ENCODE measurements at regions not wholly inside any gene's neighbourhood (a gene's known extent, or its start where the extent isn't known, plus 50 kb on each side); places are given as distances from the start of the nearest gene placed in this dataset.

GRCh38 chr3:181860235-181860634 is 148.5 kb downstream of the SOX2 start:
- DNase-seq: no peak

- no peak for DNase-seq
Measured at GRCh38 chr3:181862502-181862901, 150.8 kb downstream of the SOX2 start.

GRCh38 chr3:181868576-181869082 is 156.9 kb downstream of the SOX2 start:
- no peak for DNase-seq

GRCh38 chr3:181872887-181873286 is 161.2 kb downstream of the SOX2 start:
- DNase-seq: no peak

- DNase-seq: no peak
Measured at GRCh38 chr3:181879926-181880325, 168.2 kb downstream of the SOX2 start.

GRCh38 chr3:181880331-181880730 is 168.6 kb downstream of the SOX2 start:
- DNase-seq: no peak

GRCh38 chr3:181881749-181882148 is 170.0 kb downstream of the SOX2 start:
- DNase-seq: no peak

GRCh38 chr3:181885868-181886630 is 174.3 kb downstream of the SOX2 start:
- DNase-seq: no peak

- DNase-seq: no peak
Measured at GRCh38 chr3:181886676-181887075, 175.0 kb downstream of the SOX2 start.

- DNase-seq: no peak
Measured at GRCh38 chr3:181887685-181888084, 176.0 kb downstream of the SOX2 start.

- DNase-seq: no peak
Measured at GRCh38 chr3:181888234-181888633, 176.5 kb downstream of the SOX2 start.

GRCh38 chr3:181892848-181893247 is 181.1 kb downstream of the SOX2 start:
- DNase-seq: no peak

- DNase-seq: no peak
Measured at GRCh38 chr3:181896605-181897004, 184.9 kb downstream of the SOX2 start.

- DNase-seq: no peak
Measured at GRCh38 chr3:181899702-181900101, 188.0 kb downstream of the SOX2 start.

- DNase-seq: no peak
Measured at GRCh38 chr3:181901626-181902025, 189.9 kb downstream of the SOX2 start.

- DNase-seq: no peak
Measured at GRCh38 chr3:181906338-181906737, 194.6 kb downstream of the SOX2 start.

GRCh38 chr3:181909241-181909640 is 197.5 kb downstream of the SOX2 start:
- DNase-seq: no peak

GRCh38 chr3:181912384-181912783 is 200.7 kb downstream of the SOX2 start:
- no peak for DNase-seq

- DNase-seq: no peak
Measured at GRCh38 chr3:181913254-181913653, 201.5 kb downstream of the SOX2 start.

- no peak for DNase-seq
Measured at GRCh38 chr3:181915551-181915950, 203.8 kb downstream of the SOX2 start.

- no peak for DNase-seq
Measured at GRCh38 chr3:181916013-181916412, 204.3 kb downstream of the SOX2 start.

- DNase-seq: no peak
Measured at GRCh38 chr3:181917027-181917426, 205.3 kb downstream of the SOX2 start.

- no peak for DNase-seq
Measured at GRCh38 chr3:181919375-181919774, 207.7 kb downstream of the SOX2 start.

GRCh38 chr3:181920409-181920808 is 208.7 kb downstream of the SOX2 start:
- no peak for DNase-seq

- no peak for DNase-seq
Measured at GRCh38 chr3:181921220-181921619, 209.5 kb downstream of the SOX2 start.

Data from GDM1 (cell line).